HG03457 (cell line): ENCODE measurements at regions not wholly inside any gene's neighbourhood (a gene's known extent, or its start where the extent isn't known, plus 50 kb on each side); places are given as distances from the start of the nearest gene placed in this dataset.
"Not testable (repeated sequence)": the region's sequence is repeated elsewhere in the genome, so short reads cannot be mapped to it uniquely, and the experiment has no call there.

Experiments used
- ATAC-seq: cut with Tn5 transposase; IDR thresholded peaks from one replicate; pipeline ENCODE4 v1.9.1; 2021; ENCODE audit warnings: moderate number of reproducible peaks; ENCODE audit not compliant: unreplicated experiment

DNA sequence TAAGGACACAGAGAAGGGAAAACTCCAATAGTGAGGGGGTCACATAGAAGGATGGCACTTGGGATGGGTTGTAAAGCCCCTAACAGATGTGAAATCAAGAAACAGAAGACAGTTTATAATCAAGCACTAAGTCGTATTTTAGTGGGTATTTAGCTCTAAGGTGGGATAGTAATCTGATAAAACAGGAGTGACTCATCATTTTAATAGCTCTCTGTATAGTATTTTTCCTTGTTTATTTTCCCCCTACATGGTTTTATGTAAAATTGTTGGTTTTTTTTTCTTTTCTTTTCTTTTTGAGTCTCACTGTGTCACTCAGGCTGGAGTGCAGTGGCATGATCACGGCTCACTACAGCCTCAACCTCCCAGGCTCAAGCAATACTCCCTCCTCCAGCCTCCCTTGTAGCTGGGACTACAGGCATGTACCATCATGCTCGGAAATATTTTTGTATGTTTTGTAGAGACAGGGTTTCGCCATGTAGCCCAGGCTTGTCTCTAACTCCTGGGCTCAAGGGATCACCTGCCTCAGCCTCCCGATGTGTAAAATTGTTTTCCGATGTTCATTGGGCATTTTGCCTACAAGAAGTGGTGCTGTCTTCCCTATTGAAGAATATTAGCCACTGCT, 142.6 kb upstream of the SERPINE2 start:
- ATAC-seq, result no peak

DNA sequence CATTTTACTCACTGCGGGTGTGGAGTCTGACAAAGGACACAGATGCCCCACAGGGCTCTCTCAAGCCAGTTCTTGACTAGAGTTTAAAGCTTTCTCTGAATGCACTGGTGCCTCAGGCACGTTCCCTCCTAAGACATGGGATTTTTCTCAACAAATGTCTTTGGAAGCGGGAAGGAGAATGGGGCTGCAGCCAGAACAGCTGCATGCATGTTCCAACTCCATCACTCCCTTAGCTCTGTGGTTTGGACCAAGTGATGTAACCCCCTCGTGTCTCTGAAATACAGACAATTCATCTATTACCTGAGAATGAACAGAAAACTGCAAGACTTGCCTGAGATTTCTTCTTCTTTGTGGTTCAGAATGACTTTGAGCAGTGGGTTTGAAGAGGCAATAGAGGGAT, 141.7 kb upstream of the SERPINE2 start:
- no peak for ATAC-seq

DNA sequence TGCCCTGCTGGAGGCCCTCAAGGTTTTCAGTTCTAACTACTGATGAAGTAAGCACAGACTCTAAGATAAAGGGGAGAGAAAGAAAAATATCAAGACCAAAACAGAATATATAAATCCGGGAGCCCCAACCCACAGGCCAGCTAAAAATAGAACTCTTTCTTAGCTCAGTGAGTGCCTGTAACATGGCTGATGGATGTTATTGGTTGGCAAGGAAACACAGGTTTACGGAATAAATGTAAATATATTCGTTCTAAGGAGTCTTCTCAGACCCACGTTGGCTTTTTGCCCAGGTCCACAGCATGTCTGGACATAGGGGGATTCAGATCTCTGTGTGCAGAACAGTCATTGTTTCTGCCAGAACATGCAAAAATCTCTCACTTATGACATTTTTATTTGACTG, 139.0 kb upstream of the SERPINE2 start:
- no peak for ATAC-seq

DNA sequence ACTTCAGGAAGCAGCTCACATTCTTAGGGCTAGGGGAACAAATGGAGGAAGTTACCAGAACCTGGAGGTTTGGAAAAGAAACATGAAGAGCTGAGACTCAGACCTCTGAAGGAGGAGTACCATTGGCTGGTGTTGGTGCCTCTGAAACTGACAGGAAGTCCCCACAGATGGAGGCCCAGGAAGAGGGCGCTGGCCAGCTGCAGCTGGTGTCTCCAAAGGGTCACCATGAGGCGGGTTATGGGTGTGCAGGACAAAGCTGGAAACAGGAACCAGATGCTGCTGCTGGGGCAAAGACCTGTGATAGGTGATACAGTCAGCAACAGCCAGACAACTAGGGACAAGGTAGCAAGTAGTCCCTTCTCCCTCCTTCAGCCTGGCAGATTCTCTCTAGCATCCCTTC, 136.5 kb upstream of the SERPINE2 start:
- no peak for ATAC-seq

DNA sequence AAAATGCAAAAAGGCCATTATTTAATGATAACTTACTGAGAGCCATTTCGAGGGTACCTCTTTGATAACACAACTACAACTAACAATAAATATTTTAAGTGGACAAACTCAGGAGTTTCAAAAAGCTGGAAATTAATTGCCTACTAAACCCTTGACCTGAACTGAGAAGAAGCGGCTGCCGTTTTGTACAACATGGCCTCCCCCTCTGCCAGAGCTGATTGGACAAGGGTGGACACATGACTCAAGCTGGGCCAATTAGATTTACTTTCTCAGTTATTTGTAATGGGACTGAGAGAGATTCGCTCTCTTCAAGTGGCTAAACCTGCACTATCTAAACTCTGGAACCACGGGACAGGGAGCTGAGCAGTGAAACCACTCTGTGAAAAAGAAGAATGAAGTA, 135.9 kb upstream of the SERPINE2 start:
- ATAC-seq, result no peak

GRCh38 chr2:224174521-224174920, 135.4 kb upstream of the SERPINE2 start:
- no peak for ATAC-seq

GRCh38 chr2:224173933-224174332, 134.8 kb upstream of the SERPINE2 start:
- ATAC-seq, result no peak

DNA sequence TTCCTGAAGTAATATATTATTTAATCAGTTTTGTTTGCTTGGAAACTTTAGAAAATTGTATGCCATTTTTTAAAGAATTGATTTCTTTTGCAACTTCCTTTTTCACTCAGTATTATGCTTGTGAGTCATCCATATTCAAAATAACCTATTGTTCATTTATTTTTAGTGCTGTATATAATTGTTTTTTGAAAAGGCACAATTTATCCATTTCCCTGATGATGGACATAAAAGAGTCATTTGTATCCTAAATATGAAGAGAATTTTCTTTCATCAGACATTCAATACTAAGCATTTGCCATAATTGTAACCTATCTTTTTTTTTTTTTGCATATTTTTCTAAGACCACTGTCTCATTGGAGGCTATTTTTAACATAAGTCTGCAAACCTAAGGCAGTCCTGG, 134.1 kb upstream of the SERPINE2 start:
- no peak for ATAC-seq

DNA sequence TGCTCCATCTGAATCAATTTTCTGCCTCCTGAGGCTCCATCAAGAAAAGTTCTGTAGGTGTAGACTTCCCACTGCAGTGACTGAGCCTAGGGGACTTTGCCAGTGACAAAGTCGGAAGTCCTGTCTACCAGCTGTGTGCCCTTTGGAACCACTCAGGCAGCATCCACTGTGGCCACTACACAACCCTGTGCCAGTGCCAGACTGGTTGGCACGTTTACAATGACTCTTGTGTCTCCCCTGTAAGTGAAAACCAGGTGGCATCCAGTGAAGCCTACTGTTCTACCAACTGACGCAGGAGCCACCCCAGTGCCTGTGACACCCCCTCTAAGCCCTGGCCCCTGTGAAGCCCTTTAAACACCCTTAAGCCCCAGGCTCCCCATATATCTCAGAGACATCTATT, 132.1 kb upstream of the SERPINE2 start:
- no peak for ATAC-seq

- no peak for ATAC-seq
Observed at GRCh38 chr2:224169847-224170246, 130.8 kb upstream of the SERPINE2 start.

DNA sequence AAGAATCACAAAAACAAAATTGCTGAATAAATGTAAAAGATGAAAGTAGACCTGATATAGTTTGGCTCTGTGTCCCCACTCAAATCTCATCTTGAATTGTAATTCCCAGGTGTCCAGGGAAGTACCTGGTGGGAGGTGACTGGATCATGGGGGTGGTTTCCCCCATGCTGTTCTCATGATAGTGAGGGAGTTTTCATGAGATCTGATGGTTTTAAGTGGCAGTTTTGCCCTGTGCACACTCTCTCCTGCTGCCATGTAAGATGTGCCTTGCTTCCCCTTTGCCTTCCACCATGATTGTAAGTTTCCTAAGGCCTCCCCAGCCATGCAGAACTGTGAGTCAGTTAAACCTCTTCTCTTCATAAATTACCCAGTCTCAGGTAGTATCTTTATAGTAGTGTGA, 128.7 kb upstream of the SERPINE2 start:
- not testable (repeated sequence) for ATAC-seq

GRCh38 chr2:224166654-224167053, 127.6 kb upstream of the SERPINE2 start:
- no peak for ATAC-seq

GRCh38 chr2:224165901-224166319, 126.8 kb upstream of the SERPINE2 start:
- no peak for ATAC-seq

DNA sequence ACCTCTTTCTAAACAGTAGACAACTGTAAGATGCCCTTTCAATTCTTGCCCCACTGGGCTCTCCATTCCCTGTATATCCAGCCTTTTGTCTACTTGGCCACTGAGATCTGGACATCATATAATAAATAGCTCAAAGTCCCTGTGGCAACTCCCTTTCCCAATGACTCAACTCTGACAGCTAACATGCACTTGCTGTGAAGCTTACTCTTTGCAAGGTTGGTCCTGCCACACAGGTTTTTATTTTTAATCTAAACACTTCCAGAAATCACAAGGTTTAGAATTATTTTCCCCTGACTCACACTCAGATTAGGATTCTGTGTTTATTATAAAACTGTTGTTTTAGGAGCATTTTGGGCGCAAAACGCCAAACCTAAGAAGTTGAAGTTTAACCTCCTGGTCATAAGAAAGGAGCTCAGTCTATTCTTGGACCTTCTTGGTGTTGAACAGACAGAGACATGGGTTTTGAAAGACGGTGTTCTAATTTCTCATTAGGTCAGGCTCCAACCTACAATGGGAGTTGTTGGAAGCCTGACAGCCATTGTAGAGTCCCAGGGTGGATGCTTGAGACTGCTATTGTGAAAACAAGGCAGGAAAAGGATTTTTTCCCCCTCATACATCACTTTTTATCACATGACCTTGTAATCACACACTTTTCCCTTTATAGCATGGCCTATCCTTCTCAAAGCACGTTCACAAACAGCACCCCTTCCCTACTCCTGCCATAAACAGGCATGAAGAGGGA, 124.7 kb upstream of the SERPINE2 start:
- ATAC-seq, result no peak

DNA sequence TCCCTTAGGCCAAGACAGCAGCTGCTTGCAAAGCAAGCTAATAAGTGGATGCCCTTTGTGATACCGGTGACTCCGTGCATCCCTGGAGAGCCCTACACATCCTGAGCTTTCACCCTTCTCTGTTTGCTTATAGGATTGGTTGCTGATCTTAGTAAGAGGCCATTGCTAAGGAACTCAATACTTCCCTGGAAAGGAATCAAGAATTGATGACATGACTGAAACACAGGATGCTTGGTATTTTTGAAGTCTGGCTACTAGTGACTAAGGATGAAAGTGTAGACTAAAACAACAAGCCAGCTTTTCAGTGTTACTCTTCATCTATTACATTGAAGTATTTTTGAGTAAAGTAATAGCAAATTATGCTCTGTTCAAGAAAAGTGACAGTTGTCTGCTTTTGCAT, 123.0 kb upstream of the SERPINE2 start:
- ATAC-seq, result no peak

DNA sequence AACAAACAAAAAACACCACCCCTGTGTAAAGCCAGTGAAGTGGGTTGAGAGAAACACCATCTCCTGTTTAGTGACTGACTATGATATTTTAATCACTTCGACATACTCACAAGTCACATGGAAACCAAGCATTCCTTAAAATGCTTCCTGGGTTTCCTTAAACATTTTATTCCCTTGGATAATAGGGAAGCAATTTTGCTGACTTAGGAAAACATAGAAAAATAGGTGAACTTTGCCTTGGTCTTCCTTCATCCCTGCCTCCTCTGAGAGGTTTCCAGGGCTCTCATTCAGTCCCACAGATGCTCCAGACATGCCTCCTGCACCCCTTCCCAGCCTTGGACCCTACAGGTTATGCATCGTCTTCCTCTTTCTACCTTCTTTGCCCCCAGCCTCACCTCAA, 122.6 kb upstream of the SERPINE2 start:
- no peak for ATAC-seq

DNA sequence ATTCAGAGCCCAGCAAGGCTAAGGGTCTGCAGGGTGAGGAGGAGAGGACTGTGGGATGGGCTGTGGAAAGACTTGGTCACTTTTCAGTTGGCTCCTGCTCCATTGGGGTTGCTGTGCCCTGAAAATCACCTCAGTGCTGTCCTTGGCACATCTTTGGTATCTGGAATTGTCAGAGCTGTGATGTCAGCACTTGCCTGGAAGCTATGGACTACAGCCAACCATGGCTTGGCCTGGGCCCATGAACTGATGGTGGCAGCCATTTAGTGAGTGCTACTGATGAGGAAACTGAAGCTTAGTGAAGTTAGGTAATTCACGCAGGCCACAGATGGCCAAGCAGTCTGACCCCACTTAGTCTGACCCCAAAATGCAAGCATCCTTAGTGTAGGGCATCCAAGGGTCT, 121.8 kb upstream of the SERPINE2 start:
- no peak for ATAC-seq

DNA sequence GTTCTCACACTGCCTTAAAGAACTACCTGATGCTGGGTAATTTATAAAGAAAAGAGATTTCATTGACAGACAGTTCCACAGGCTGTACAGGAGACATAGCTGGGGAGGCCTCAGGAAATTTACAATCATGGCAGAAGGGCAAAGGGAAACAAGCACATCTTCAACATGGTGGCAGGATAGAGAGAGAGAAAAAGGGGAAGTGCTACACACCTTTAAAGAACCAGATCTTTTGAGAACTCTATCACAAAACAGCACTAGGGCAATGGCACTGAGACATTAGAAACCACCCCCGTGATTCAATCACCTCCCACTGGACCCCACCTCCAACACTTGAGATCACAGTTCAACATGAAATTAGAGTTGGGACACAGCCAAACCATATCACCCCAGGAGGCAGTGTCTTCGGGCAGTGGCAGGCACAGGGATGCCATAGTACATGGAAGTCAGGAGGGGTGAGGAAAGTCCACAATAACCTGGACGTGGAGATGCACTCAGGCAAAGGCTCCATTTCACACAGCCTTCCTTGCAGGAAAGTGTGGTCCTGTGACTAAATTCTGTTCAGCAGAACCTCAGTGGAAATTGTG, 120.4 kb upstream of the SERPINE2 start:
- no peak for ATAC-seq

DNA sequence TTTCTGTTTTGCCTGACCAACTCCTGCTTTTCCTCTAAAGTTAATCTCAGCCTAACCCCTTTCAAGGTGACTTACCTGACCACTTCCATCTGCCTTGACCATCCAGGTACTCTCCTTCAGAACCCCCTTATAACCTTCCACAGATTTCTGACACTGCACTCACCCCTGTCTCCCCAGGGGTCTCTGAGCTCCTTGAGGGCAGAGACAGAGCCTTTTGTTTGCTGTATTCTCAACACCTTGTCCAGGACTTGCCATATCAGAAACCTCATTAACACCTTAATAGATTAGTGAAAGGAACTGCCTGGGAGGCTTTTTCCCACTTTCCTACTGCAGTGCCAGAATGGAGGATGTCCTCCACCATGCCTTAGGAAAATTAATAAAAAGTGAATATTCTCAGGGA, 119.7 kb upstream of the SERPINE2 start:
- ATAC-seq, result no peak

DNA sequence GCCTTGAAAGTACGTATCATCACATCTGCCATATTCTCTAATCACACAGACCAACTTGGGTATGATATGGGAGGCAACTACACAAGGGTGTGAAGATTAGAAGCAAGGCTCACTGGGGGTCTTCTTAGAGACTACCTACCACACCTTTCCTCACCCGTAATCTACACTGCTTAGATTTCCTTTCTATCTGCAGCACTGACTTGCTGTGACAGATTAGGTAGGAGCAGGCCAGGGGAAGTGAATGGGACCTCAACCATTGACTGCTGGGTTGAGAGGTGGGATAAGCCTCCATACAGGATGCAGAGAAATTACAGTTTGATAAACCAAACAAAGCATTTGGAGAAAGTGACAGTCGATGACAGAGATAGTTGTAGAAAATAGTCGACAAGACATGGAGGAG, 119.0 kb upstream of the SERPINE2 start:
- no peak for ATAC-seq

DNA sequence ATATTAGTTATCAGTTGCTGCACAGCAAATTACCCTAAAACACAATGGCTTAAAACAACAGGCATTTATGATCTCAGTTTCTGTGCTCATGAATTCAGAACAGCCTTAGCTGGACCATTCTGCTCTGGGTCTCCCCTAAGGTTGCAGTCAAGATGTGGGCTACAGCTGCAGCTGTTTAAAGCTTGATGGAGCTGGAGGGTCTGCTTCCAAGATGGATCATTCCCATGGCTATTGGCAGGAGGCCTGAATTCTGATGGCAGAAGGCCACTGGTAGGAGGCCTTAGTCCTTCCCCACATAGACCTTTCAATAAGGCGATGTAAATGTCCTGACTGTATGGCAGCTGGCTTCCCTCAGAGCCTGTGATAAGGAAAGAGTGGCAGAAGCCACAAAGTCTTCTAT, 118.6 kb upstream of the SERPINE2 start:
- no peak for ATAC-seq

- ATAC-seq, result no peak
Observed at GRCh38 chr2:224156436-224156835, 117.3 kb upstream of the SERPINE2 start.
